Daoy (cell line): ENCODE measurements at regions not wholly inside any gene's neighbourhood (a gene's known extent, or its start where the extent isn't known, plus 50 kb on each side); places are given as distances from the start of the nearest gene placed in this dataset.
A peak's percentile ranks its signal among the peaks of the same experiment; 100 is the strongest.

Source experiments
- DNase-seq: peaks from one replicate; pipeline ENCODE4 v3.0.0-alpha.2; 2015; ENCODE audit warnings: low read depth

DNA sequence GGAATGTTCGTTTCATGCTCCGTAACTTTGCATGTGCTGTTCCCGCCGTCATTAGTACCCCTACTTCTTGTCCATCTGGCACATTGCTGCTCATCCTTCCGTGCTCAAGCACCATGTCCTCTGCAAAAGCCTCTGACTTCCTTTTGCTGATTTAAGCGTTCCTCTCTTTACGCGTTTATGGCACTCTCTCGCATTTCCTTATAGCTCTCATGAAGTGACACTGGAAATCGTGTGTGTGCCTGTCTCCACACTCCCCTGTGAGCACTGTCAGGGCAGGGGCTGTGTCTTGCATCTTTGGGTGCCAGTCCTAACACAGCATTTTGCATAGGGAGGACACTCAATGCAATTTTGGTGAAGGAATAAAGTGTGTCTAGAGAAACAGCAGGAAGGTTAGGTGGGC is 210.6 kb upstream of the FAT1 start:
- no peak for DNase-seq

DNA sequence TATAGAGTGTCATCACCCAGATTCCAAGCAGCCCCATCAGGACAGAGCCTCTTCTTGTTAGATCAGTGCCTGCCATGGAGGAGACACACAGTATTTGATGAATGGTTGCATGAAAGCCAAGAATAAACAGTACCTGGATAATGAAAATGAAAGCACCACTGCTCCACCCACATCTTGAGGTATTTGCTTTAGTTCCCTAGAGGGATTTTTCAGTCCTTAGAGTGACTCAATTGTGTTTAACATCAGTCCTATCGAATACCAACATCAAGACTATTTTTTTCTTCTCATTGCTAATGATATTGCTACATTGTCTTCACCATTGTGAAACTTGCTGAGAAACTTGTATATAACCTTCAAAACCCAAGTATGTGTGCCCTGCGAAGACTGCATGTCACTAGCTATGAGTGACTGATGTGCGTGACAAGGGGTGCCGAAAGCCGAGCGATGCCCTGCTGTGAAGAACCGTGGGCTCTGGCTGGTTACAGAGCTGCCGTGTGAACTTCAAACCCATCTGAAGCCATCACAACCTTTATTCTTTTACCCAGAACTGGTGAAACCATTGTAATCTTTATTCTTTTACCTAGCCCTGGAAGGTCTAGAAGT is 211.3 kb upstream of the FAT1 start:
- no peak for DNase-seq

DNA sequence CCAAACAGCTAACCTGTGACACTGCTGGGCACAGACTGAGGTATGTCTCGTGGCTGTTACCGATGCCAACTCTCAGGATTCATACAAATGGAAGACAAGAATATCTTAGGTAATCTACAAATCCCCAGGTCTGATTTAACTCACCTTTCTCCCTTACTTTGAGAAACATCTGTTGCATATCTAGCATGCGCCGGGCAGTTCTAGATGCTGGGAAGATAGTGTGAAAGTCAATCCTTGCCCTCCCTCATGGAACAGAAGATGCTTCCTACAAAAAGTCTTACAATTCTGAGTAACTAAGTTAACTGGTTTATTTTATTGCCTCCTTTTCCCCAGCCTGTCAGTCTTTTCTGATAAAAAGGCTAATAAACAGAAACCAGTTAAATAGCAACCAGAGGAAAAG is 212.2 kb upstream of the FAT1 start:
- DNase-seq: no peak

DNA sequence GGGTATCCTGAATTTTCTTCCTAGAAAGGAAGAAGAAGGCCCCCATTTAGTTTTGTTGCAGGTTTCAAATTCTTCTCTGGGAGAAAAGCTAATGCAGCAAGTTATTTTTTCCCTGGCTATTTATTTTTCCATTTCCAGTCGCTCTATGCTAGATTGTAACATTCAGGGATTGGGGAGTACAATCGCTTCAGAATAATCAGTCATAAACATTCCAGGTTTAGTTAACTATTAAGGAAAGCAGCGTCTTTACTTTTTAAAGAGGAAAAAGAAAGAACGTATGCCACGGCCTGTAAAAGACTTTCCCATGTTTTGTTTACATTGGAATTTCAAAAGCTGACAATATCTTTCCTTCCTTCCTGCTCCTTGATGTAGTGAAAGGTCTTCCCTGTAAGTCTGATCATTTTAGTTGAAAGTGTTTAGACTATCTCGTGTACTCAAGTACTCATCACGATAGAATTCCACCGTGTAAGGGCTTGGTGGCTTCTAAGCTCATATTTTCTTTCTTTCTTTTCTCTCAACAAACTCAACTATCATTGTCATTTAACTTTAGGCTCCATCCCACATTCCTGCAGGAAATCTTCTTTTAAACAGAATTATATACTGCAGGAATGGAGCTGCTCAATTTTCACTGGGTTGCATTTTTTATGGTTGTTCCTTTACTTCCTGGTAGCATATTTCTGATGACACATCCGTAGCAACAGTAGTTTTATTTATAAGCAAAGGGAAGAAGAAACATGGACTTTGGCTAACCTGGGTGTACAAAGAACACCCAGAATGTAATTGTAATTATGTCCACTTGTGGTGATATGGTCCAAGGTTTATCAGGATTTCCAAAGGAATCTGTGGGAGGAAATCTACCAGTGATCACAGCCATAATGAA is 213.1 kb upstream of the FAT1 start:
- DNase-seq: peak; percentile 45

DNA sequence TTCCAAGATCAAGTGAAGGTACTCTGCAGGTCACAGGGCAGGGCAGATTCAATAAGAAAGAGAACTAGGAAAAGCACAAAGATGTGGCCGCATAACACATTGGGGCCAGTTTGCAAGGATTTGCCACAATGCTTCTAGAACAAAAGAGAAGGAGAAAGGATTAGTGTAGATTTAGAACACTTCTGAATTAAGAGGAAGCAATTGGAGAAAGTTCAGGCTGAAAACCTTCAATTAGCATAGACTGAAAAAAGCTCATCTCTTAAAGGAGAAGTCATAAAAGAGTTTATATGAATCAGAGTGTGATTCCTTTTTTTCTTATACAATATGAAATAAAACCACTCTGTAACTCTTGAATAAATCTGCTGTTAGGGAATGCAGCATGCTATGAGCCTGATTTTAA is 215.6 kb upstream of the FAT1 start:
- DNase-seq: no peak

DNA sequence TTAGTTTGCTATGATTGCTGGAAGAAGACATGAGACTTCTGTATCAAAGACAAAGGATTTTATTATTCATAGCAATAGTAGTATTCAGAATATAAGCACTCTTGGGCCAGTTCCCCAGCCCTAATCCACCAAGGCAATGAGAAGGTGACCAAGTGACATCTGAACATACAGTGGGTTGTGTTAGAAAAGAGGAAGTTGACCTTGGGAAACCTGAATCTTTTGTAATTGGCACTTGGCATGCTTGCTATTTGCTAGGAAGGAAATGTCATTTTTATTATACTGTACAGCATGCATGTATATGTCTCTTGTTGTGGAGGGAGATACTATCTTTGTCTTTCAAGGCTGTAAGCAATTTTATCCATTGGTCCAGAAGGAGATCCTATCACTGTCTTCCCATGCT is 216.1 kb upstream of the FAT1 start:
- no peak for DNase-seq

DNA sequence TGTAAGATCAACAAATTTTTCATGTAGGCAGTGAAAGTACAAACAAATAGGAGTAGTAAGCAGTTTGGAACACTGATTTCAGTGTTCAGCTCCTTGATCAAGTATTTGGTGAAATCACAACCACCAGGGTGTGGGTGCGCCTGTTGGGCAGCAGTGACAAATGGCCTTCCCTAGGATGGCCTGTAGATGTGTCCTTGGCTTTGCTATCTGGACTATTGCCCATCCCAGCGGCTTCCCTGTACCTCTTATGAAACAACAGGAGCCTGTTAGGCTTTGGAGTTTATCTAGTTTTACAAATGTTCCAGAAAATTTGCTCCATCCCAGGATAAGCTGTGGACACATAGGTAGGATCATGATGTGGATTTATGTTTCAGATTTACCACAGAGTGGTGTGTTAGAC is 216.8 kb upstream of the FAT1 start:
- DNase-seq: no peak

DNA sequence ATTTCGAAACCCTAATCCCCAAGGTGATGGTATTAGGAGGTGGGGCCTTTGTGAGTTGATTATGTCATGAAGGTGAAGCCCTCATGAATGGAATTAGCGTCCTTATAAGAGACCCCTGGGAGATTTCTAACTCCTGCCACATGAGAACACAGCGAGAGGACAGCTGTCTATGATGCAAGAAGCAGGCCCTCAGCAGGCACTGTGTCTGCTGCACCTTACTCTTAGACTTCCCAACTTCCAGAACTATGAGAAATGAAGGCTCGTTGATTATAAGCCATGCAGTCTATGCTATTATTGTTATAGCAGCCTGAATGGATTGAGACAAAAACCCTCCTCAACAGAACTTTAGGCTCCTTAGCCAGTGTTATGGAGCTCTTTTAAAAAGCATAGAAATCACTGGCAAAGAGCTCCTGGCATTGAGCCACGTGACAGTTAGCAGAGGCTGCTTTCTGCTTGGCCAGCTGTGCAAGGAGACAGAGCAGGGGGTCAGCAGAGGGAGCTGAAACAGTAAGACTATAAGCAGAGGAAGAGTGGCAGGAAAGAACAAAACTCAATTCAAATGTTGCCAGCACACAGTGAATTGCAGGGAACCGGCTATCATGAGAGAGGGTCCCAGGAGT is 219.2 kb upstream of the FAT1 start:
- no peak for DNase-seq

DNA sequence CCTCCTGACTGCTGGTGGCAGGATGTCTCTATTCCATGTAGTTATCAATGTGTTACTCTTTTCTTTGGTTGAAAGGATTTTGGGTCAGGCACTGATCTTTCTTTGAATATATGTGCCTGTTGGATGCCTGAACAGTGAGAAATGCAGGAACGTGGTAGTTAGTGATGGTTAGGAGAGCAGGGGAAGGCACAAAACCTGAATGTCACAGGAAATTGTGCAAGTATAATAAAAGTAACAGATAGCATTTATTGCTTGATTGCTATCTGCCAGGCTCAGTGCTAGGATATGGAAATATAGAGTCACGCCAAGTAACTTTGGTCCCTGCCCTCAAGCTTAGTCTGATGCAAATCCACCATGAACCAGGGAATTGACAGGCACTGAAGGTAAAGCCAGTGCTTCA is 219.8 kb upstream of the FAT1 start:
- no peak for DNase-seq

DNA sequence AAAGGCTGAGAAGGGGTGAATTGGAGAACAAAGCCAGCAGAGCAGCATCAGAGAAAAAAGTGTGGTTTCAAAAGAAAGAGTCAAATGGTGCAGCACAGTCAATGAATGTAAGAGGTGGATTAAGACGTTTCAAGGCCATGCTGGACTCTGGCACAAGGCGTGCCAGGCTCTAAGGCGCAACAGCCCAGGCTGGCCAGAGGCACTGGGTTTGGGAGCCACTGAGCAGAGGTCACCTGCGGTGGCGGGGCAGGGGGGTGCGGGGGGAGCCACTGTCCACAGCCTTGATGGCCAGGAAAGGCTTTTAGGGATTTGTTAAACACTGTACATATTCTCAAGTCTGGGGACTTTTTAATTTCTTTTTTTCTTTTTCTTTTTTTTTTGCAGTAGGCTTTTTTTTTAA is 222.5 kb upstream of the FAT1 start:
- DNase-seq: no peak

DNA sequence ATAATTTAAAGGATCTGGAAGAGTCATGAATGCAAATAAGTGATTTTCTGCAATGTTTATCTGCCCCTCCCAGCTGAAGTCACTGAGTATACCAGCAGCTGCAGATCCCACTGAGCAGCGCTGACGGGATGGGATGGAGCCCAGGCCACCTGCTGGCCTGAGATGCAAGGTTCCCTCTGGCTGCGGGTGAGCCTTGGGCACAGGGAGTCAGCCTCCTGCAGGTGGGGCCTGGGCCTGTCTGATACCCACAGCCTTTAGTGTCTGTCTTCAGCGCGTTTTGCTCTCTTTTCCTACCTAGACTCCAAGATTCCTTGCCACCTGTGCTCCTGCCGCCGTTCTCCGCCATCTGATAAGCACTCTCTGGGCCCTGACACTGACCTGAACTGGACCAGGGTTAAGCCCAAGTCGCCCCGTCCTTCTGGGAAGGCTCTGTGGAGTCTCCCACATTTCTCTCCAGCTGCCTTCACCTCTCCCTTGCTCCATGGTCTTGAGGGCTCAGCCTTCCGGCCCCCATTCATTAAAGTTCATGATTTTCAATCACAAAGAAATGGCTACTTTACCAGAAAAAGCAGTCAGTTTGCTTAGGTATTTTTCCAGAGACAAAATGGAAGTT is 223.1 kb upstream of the FAT1 start:
- DNase-seq: peak; percentile 36

DNA sequence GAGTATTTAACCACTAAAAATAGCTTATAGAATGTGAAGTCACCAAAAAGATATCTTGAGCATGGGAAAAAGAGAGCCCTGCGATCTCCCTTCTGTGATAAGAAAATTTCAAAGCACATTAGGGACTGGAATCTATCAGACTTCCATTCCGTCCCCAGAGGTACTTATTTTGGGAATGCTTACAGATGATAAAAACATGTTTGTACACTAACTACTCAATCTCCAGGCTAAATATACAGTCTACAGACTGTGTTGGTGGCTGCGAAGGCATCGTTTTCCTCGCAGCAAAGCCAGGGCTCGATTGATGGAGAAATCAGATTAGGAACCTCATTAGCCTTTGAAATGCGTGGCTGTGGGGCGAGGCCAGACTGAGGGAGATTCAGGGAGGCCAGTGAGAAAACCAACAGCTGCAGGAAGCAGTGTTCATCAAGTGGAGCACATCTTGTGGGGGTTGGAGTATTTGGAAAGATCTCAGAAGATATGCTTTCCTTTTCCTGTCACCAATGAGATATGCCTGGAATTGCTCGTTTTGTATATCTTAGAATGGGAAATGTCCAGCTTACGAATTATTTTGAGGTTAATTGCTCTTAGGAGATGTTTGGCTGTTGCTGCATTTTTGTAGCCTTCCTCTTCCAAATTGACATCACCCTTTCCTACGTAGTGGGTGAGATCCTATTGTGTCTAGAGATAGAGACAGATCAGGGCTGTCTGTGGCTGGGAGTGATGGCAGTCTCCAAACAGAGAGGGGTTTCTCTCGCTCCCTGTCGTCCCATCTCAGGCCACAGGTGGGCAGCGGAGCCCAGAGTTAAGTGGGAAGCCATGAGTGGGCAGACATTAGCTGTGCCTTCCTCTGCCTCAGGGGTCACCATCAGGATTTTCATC is 224.9 kb upstream of the FAT1 start:
- peak; percentile 24 for DNase-seq

DNA sequence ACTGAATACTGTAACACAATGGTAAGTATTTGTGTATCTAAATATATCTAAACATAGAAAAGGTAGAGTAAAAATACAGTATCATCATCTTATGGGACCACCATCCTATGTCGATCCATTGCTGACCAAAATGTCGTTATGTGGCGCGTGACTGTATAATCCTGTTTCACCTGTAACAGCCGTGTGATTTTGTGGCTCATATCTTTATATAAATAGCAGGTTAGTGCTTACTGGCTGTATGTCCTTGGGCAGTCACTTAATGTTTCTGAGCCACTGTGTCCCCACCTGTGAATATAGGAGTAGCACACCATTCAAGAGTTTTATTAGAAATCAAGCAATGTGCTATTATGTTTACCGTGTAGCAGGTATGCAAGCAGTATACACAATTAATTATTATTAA is 226.2 kb upstream of the FAT1 start:
- DNase-seq: no peak

DNA sequence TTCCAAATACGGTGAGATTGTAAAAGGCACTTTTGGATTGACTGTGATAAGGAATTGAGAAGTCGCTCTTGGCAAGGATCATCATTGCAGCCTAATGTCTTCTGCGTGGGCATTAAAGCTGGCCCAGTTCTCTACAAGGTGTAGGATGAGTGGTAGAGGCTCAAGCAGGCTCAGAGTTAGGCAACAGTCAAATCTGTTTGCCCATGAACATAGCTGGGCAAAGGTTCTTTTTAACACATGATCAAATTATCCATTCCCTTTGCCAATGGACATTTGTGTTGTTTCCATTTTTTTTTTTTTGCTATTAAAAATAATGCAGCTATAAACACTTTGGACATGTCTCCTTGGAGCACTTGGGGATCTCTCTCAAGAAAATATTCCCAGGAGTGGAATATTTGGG is 229.1 kb upstream of the FAT1 start:
- DNase-seq: no peak

DNA sequence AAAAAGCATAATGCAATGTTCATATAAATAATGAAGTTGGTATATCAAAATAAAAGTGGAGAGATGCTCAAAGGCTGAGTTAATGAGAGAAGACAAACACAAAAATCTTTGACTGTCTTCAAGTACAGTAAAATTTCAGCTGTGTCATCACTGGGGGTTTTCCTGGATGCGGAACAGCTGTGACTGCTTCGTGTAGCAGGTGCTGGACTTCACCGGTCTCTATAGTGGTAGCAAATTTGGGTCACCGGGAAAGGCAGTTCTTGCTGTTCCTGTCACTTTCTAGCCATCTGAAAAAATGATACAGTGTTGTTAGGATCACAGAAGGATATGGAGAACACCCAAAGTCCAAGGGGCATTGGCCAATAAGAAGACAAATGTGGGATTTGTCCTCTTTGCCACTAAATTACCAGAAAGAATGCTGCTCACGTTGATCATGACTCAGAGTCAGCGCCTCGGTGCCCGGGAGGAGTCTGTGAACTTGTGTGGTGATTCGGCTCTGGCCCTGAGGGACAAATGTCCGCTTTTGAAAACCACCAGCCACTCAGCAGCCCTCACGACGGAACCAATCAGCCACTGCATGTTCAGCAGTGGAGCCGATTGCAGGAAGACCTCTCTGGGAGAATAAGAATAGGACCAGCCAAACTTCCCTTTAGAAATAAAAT is 230.1 kb upstream of the FAT1 start:
- DNase-seq: no peak

DNA sequence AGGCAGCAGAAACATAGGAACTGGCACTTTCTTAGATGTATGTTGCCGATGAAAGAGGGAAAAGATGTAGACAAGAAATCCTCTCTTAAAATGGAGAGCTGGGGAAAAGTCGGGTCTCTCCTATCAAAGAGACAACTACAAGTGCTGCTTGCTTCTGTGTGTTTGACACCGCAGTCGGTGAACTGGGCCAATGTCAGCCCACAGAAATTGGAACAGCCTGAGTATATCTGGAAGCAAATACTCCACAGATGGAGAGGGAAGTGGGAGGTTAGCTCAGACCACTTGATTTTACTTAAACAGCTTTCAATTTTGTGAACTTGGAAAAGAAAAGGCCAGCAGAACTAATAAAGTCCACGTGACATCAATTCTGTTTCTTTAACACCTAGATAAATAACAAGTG is 230.9 kb upstream of the FAT1 start:
- DNase-seq: no peak

DNA sequence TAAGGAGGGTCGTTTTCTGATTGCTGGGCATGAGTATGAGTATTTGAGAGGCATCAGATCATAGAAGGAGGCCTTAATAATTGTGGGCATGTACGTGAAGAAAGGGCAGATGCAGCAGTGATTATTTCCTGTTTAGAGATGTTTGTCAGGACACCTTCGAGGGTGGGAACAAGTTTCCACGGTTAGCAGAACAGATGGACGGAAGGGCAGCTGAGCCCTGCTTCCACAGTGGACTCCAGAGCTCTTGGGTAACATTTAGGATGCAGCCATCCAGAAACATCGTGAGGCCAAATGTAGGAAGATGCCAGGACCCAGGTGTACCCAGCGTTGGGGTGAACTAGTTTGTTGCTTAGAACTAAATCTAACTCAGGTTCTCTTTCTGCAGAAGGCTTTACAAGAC is 231.3 kb upstream of the FAT1 start:
- no peak for DNase-seq

DNA sequence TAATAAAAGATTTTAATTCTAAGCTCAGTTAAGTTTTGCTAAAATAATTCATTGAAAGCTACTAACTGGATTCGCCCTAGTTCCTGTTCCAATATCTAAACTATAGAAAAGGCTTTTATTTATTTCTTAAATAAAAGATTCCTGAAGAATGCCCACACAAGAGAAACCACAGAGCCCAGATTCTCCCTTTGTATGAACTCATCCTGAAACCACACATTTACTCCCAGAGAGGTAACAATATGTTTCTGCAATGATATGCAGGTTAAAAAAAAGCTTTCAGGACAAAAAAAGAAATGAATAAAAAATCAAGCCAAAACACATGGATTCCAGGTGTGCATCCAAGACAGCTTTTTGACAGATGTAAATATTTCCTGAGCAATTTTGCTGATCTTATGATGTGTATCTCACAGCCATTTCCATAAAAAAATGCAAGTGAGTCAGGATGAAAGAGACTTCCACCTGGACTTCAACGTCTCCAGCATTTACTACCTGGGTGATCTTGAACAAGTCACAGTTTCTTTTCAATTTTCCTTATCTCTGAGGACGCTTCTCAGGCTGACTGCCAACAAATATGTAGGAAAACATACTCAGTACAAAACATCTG is 234.4 kb upstream of the FAT1 start:
- no peak for DNase-seq

DNA sequence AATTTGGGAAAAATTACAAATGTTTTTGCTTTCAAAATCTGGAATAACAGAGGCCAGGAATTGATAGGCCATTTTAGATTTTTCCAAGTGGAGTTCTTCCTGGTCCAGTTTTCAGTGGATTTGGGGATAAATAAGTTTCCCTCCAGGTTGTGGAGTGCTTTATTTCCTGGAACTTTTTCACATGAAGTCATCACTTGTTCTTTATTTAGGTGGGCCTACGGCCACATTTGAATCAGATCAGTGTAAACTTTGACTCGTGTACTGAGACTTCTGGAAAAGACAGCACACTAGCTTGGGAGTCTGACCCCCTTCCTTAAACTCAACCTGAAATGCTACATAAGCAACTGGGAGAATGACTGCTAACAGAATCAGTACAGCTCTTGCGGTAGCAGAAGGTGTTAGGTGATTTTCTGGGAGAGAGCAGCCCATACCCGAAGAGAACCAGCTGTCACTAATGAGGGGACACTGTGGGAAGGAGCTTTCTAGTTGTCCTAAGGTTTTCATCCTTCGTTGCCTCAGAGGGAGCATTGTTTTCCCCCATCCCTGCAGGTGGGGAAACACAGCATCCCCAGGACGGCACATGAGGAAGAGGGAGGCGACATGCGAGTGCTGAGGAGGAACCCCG is 235.2 kb upstream of the FAT1 start:
- no peak for DNase-seq
